ENCODE measurements at regions not wholly inside any gene's neighbourhood (a gene's known extent, or its start where the extent isn't known, plus 50 kb on each side); places are given as distances from the start of the nearest gene placed in this dataset.

DNA sequence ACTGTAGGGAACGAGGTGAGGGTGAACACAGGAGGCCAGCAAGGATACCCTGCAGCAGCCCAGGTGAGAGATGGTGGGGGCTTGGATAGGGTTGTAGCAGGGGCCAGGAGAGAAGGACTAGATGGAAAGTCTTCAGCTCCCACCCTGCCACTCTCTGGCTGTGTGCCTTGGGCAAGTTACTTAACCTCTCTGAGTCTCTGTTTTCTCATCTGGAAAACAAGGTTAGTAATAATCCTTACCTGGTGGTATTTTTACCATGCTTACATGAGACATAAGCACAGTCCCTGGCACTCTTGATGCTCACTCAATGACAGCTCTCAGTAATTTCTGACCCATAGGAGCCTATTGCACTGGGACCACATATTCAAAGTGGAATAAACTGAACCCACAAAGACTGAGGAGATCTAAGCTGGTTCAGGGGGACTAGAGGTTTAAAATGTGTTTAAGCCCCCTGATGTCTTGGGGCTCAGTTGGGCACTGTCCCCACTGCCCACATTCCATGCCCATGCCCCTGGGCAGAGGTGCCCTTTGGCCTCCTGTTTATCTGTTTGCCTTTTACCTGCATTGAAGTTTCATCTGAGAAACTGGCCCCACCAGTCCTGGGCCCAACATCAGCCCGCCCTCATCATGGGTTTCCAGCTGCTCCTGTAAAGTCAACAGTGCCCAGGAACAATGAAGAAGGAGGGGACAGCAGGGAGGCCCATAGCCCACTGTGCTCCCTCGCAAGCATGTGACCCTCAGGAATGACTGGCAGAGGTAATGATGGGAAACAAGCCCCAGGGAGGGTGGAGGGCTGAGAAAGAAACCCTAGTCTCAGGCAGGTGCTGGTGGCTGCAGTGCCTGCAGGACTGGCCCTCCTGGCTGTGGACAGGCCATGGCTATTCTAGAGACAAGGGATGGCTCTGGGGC, 104.0 kb downstream of the VEGFA start:
- no peaks in the 10 kb centered on the region for H3K4me1 ChIP-seq (ENCODE audit: control insufficient read depth in 1 of 2, insufficient read depth in 2 of 2, low read length in 2 of 2)
- no peak overlapping the region for H3K4me3 ChIP-seq (ENCODE audit: low read depth in 1 of 2, low read length in 2 of 2)
- no peak overlapping the region for H3K27ac ChIP-seq (ENCODE audit: low read length)
- no peaks in the 10 kb centered on the region for H3K27me3 ChIP-seq (ENCODE audit: low read depth, low read length)
- H3K36me3 ChIP-seq (ENCODE audit: control insufficient read depth in 1 of 2, insufficient read depth in 2 of 2, low read length in 2 of 2), result no peaks in the 10 kb centered on the region
- no peaks in the 10 kb centered on the region for H3K9me3 ChIP-seq (ENCODE audit: control insufficient read depth in 1 of 2, low read length in 2 of 2)

DNA sequence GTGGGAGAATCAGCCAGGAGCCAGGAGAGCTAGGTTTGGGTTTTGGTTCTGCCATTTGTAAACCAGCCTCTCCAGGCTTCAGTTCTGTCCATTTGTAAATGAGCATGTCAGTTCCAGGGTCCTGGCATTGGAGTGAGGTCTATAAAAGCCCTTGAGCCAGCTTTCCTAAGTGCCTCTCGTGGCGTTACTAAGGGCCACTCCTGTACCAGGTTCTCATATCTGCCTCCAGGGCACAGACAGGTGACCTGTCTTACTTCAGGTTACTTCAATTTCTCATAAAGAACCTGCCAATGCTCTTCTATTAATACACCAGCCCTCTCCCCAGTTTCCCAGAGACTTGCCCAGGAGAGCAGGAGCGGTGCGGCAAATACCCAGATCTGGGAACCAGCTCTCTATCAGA, 101.9 kb downstream of the VEGFA start:
- Histone ChIP-seq H3K9me3 (ENCODE audit: control insufficient read depth in 1 of 2, low read length in 2 of 2) (no peaks in the 10 kb centered on the region), H3K27ac (ENCODE audit: low read length) (no peak overlapping the region)

DNA sequence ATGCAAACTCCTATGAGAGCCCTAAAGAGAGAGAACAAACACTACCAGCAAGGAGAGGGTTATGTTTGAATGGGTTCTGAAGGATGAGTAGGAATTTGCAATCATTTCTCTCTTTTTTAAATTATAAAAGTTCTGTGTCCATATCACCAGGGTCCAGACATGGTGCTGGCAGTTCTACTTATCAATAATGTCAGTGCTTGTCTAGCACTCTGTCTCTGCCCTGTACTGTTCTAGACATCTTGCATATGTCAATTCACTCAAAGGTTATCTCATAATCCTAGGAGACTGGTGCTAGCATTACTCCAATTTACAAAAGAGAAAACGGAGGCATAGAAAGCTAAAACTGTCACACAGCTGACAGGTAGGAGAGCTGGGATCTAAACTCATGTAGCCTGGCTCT, 101.3 kb downstream of the VEGFA start:
- Histone ChIP-seq H3K36me3 (ENCODE audit: control insufficient read depth in 1 of 2, insufficient read depth in 2 of 2, low read length in 2 of 2) (no peaks in the 10 kb centered on the region), H3K27me3 (ENCODE audit: low read depth, low read length) (no peaks in the 10 kb centered on the region), H3K9me3 (ENCODE audit: control insufficient read depth in 1 of 2, low read length in 2 of 2) (no peaks in the 10 kb centered on the region), H3K4me1 (ENCODE audit: control insufficient read depth in 1 of 2, insufficient read depth in 2 of 2, low read length in 2 of 2) (no peaks in the 10 kb centered on the region), H3K27ac (ENCODE audit: low read length) (no peak overlapping the region), H3K4me3 (ENCODE audit: low read depth in 1 of 2, low read length in 2 of 2) (no peak overlapping the region)

More for the DNA sequence above, 101.9 kb downstream of the VEGFA start:
- no peaks in the 10 kb centered on the region for H3K36me3 ChIP-seq (ENCODE audit: control insufficient read depth in 1 of 2, insufficient read depth in 2 of 2, low read length in 2 of 2)
- H3K4me1 ChIP-seq (ENCODE audit: control insufficient read depth in 1 of 2, insufficient read depth in 2 of 2, low read length in 2 of 2), result no peaks in the 10 kb centered on the region
- no peak overlapping the region for H3K4me3 ChIP-seq (ENCODE audit: low read depth in 1 of 2, low read length in 2 of 2)
- no peaks in the 10 kb centered on the region for H3K27me3 ChIP-seq (ENCODE audit: low read depth, low read length)

DNA sequence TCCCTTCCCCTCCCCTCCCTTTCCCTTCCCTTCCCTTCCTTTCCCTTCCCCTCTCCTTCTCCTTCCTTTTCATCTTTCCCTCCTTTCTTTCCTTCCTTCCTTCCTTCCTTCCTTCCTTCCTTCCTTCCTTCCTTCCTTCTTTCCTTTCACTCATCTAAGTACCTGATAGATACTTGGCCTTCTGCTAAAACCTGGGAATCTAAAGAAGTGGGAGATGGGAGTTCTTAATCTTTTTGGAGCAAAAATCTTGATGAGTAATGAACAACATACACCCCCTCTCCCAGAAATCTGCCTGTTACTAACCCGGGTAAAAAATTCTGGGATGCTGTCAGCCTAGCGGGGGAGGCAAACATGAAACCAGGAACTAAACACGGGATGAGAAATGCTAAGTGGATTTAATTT, 100.7 kb downstream of the VEGFA start:
- no peaks in the 10 kb centered on the region for H3K27me3 ChIP-seq (ENCODE audit: low read depth, low read length)
- H3K27ac ChIP-seq (ENCODE audit: low read length), result no peak overlapping the region
- H3K4me1 ChIP-seq (ENCODE audit: control insufficient read depth in 1 of 2, insufficient read depth in 2 of 2, low read length in 2 of 2), result no peaks in the 10 kb centered on the region
- H3K36me3 ChIP-seq (ENCODE audit: control insufficient read depth in 1 of 2, insufficient read depth in 2 of 2, low read length in 2 of 2), result no peaks in the 10 kb centered on the region
- no peak overlapping the region for H3K4me3 ChIP-seq (ENCODE audit: low read depth in 1 of 2, low read length in 2 of 2)
- H3K9me3 ChIP-seq (ENCODE audit: control insufficient read depth in 1 of 2, low read length in 2 of 2), result no peaks in the 10 kb centered on the region

DNA sequence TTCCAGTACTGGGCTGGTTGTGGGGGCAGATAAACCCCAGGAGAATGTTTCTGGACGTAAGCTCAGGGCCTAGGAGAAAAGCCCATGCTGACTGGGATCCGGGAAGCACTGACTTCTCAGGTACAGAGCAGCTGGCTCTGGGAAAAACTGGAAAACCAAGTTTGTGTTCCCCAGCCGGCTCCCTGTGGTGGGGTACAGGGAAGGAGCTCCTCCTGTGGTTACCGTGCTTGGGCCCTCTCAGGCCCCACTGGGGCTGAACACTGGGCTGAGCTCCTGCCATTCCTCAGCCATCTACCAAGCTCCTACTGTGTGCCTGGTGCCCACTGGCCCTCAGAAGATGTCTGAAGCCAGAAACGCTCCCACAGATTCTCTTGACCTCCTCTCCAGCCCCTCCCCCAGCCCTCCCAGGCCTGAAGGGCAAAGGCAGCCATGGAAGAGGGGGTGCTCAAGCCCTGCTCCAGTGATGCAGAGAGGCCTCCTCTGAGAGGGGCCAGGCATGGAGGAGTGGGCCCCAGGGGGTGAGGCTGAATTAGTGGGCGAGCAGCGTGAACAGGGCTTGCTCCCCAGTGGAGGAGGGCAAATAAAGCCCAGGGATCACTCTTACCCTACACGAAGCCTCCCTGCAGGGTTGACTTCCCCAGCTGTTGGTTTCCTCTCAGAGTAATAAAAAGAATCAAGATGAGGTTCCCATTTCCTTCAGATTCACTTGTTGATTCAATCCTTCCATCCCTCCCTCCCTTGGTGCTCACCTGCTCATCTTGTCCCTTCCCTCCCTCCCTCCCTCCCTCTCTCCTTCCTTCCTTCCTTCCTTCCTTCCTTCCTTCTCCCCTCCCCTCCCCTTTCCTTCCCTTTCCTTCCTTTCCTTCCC, 100.0 kb downstream of the VEGFA start:
- Histone ChIP-seq H3K27ac (ENCODE audit: low read length) (no peak overlapping the region), H3K9me3 (ENCODE audit: control insufficient read depth in 1 of 2, low read length in 2 of 2) (no peaks in the 10 kb centered on the region), H3K27me3 (ENCODE audit: low read depth, low read length) (no peaks in the 10 kb centered on the region), H3K36me3 (ENCODE audit: control insufficient read depth in 1 of 2, insufficient read depth in 2 of 2, low read length in 2 of 2) (no peaks in the 10 kb centered on the region), H3K4me3 (ENCODE audit: low read depth in 1 of 2, low read length in 2 of 2) (no peak overlapping the region), H3K4me1 (ENCODE audit: control insufficient read depth in 1 of 2, insufficient read depth in 2 of 2, low read length in 2 of 2) (no peaks in the 10 kb centered on the region)

DNA sequence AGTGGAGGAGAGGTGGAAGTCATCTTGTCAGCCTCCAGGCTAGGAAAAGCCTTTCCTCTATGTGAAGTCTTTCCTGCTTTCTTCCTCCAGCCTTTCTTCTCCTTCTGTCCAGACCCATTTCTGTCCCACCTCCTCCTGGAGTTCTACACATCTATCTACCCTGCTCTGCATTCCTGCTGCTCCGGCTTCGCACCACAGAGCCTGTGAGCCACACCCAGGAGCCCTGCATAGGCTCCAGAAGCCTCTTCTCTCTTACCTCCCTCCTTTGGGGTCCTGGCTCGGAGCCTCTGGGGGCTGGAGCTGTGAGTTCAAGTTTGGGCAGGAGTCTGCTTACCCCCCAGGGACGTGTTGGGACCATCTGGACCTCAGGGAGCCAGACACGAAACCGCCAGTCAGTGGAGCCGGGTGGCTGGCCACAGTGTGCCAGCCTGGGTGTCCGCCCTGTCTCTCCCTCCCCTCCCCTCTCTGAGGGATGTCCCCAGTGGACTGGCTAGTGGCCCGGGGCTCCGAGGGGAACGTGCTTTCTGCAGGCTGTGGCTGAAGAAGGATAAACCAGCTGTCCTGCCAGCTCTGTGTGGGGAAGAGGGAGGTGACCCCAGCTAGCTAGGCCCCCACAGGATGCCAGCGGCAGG, 99.2 kb downstream of the VEGFA start:
- no peak overlapping the region for H3K27ac ChIP-seq (ENCODE audit: low read length)
- no peak overlapping the region for H3K4me3 ChIP-seq (ENCODE audit: low read depth in 1 of 2, low read length in 2 of 2)
- H3K9me3 ChIP-seq (ENCODE audit: control insufficient read depth in 1 of 2, low read length in 2 of 2), result no peaks in the 10 kb centered on the region
- no peaks in the 10 kb centered on the region for H3K4me1 ChIP-seq (ENCODE audit: control insufficient read depth in 1 of 2, insufficient read depth in 2 of 2, low read length in 2 of 2)
- no peaks in the 10 kb centered on the region for H3K36me3 ChIP-seq (ENCODE audit: control insufficient read depth in 1 of 2, insufficient read depth in 2 of 2, low read length in 2 of 2)
- H3K27me3 ChIP-seq (ENCODE audit: low read depth, low read length), result no peaks in the 10 kb centered on the region

DNA sequence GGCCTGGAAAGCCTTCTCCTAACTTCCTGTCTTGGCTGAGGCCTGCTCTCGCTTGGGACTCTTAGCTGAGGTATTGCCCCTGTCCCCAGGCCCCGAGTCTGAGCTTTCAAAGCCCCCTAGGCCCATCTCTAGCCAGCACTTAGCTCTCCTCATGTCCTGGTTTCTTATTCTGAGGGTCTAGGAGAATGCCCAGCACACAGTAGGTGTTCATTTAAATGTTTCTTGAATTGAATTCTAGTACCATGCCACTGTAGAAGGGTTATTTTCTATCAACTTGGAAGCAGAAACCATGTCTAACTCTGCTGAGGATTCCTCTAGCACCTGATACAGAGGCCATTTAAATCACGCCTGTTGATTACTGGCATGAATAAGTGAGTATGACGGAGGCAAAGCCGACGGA, 98.5 kb downstream of the VEGFA start:
- H3K4me3 ChIP-seq (ENCODE audit: low read depth in 1 of 2, low read length in 2 of 2), result no peak overlapping the region
- H3K9me3 ChIP-seq (ENCODE audit: control insufficient read depth in 1 of 2, low read length in 2 of 2), result no peaks in the 10 kb centered on the region
- H3K27me3 ChIP-seq (ENCODE audit: low read depth, low read length), result no peaks in the 10 kb centered on the region
- no peaks in the 10 kb centered on the region for H3K36me3 ChIP-seq (ENCODE audit: control insufficient read depth in 1 of 2, insufficient read depth in 2 of 2, low read length in 2 of 2)
- H3K27ac ChIP-seq (ENCODE audit: low read length), result no peak overlapping the region
- no peaks in the 10 kb centered on the region for H3K4me1 ChIP-seq (ENCODE audit: control insufficient read depth in 1 of 2, insufficient read depth in 2 of 2, low read length in 2 of 2)

DNA sequence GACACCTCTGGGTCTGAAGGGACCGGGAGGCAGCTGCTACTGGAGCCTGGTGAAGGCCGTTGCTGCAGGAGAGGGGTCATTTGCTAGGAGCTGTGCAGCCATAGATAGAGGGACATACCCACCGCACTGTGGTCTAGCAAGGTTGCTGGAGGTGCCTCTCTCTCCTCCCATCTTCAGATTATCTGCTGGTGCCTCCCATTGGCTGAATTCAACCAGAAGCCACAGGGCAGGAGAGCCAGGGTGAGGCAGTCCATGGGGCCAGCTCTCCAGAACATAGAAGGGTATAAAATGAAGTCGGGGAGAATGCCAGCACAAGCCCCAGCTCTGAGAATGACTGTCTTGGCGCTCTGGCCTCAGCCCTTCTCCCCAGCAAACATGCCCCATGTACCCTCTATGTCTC, 98.0 kb downstream of the VEGFA start:
- no peaks in the 10 kb centered on the region for H3K36me3 ChIP-seq (ENCODE audit: control insufficient read depth in 1 of 2, insufficient read depth in 2 of 2, low read length in 2 of 2)
- H3K27me3 ChIP-seq (ENCODE audit: low read depth, low read length), result no peaks in the 10 kb centered on the region
- H3K9me3 ChIP-seq (ENCODE audit: control insufficient read depth in 1 of 2, low read length in 2 of 2), result no peaks in the 10 kb centered on the region
- H3K27ac ChIP-seq (ENCODE audit: low read length), result no peak overlapping the region
- no peak overlapping the region for H3K4me3 ChIP-seq (ENCODE audit: low read depth in 1 of 2, low read length in 2 of 2)
- H3K4me1 ChIP-seq (ENCODE audit: control insufficient read depth in 1 of 2, insufficient read depth in 2 of 2, low read length in 2 of 2), result no peaks in the 10 kb centered on the region

DNA sequence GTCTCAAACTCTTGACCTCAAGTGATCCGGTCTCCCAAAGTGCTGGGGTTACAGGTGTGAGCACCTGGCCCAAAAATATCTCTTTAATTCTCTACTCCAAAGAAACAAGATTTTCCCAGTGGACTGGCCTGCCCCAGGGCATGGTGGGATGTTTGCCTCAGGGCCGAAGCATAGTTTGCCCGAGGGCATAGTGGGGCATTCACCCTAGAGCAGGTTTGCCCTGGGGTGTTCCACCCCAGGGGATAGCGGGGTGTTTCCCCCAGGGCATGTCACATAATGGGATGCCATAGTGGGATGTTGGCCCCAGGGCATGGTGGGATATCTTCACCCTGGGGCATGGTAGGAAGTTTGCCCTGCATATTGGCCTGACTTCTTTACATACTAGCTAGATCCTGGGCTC, 97.2 kb downstream of the VEGFA start:
- Histone ChIP-seq H3K9me3 (ENCODE audit: control insufficient read depth in 1 of 2, low read length in 2 of 2) (no peaks in the 10 kb centered on the region), H3K27me3 (ENCODE audit: low read depth, low read length) (no peaks in the 10 kb centered on the region)

DNA sequence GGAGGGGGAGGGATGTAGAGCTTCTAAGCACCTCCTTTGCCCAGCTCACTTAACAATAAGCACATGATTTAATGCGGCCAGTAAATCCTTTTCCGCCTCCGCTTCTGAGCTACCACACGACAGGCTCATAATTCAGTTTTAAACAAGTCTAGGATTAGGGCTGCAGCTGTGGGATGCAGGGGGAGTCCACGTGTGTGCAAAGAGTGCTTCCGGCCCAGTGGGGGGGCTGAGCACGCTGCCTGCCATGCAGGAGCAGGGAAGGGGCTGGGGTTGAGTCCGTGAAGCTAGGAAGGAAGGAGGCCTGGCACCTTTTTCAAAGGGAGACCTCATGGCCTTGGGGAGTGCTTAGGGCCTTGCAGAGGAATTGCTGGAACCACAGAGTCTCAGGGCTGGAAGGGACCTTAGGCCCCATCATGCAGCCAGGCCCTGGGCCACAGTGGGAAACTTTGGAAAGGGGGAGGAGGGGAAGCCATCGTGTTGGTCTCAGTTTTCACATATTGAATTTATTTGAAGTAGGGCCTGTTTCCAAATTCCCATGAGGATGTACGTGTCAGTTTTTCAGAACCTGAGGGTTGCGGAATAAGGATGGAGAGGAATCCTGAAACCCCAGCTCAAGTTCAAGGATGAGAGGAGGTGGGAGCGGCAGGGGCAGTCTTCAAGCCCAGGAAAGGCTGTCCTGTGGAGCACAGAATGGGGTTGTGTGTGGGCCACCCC, 96.1 kb downstream of the VEGFA start:
- Histone ChIP-seq H3K27ac (ENCODE audit: low read length) (no peak overlapping the region), H3K4me3 (ENCODE audit: low read depth in 1 of 2, low read length in 2 of 2) (no peak overlapping the region), H3K27me3 (ENCODE audit: low read depth, low read length) (no peaks in the 10 kb centered on the region), H3K4me1 (ENCODE audit: control insufficient read depth in 1 of 2, insufficient read depth in 2 of 2, low read length in 2 of 2) (no peaks in the 10 kb centered on the region), H3K9me3 (ENCODE audit: control insufficient read depth in 1 of 2, low read length in 2 of 2) (no peaks in the 10 kb centered on the region), H3K36me3 (ENCODE audit: control insufficient read depth in 1 of 2, insufficient read depth in 2 of 2, low read length in 2 of 2) (no peaks in the 10 kb centered on the region)

More for the DNA sequence above, 97.2 kb downstream of the VEGFA start:
- no peaks in the 10 kb centered on the region for H3K36me3 ChIP-seq (ENCODE audit: control insufficient read depth in 1 of 2, insufficient read depth in 2 of 2, low read length in 2 of 2)
- H3K4me1 ChIP-seq (ENCODE audit: control insufficient read depth in 1 of 2, insufficient read depth in 2 of 2, low read length in 2 of 2), result no peaks in the 10 kb centered on the region
- no peak overlapping the region for H3K27ac ChIP-seq (ENCODE audit: low read length)
- no peak overlapping the region for H3K4me3 ChIP-seq (ENCODE audit: low read depth in 1 of 2, low read length in 2 of 2)

DNA sequence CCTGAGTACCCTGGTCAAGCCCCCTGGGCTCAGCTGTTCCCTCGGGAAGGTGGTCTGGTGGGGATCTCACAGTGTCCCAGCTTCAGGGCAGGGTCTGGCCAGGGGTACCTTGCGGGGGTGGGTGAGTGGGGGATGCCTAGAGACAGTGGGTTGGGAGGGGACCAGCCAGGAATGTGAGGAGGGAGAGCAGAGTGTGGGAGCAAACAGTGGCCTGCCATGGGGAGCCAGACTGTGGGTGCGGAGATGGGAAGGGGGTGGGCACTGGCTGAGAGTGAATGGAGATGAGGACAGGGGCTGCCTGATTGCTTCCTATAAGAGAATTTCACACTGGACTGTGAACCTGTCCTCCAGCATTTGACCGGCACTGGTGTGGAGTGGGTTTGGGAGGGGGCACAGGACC, 95.1 kb downstream of the VEGFA start:
- Histone ChIP-seq H3K36me3 (ENCODE audit: control insufficient read depth in 1 of 2, insufficient read depth in 2 of 2, low read length in 2 of 2) (no peaks in the 10 kb centered on the region), H3K4me3 (ENCODE audit: low read depth in 1 of 2, low read length in 2 of 2) (no peak overlapping the region), H3K4me1 (ENCODE audit: control insufficient read depth in 1 of 2, insufficient read depth in 2 of 2, low read length in 2 of 2) (no peaks in the 10 kb centered on the region), H3K27me3 (ENCODE audit: low read depth, low read length) (no peaks in the 10 kb centered on the region), H3K27ac (ENCODE audit: low read length) (no peak overlapping the region), H3K9me3 (ENCODE audit: control insufficient read depth in 1 of 2, low read length in 2 of 2) (no peaks in the 10 kb centered on the region)

Data from muscle layer of duodenum (tissue), 2 donors.